Sigmoid colon (tissue), 6 donors: ENCODE measurements at regions not wholly inside any gene's neighbourhood (a gene's known extent, or its start where the extent isn't known, plus 50 kb on each side); places are given as distances from the start of the nearest gene placed in this dataset.

Experiments used
- DNase-seq: peaks from one replicate; pipeline ENCODE4 v3.0.0-alpha.2; 2019
- H3K27ac ChIP-seq, 4 donors: fragments of 200-600 bp; sonication (generic); one replicate each; pipeline ENCODE4 v1.5.1; 2016 to 2019; ENCODE audit warnings: mild to moderate bottlenecking in 1 of 4
- H3K27me3 ChIP-seq, 3 donors: fragments of 200-600 bp; sonication (generic); one replicate each; pipeline ENCODE4 v1.5.1; 2019; ENCODE audit warnings: mild to moderate bottlenecking in 1 of 3
- H3K36me3 ChIP-seq, 4 donors: fragments of 200-600 bp; sonication (generic); one replicate each; pipeline ENCODE4 v1.5.1; 2016 to 2019
- H3K4me1 ChIP-seq, 4 donors: fragments of 200-600 bp; sonication (generic); one replicate each; pipeline ENCODE4 v1.5.1; 2017 to 2019
- H3K4me3 ChIP-seq, 4 donors: fragments of 200-600 bp; sonication (generic); one replicate each; pipeline ENCODE4 v1.5.1; 2017 to 2019; ENCODE audit warnings: mild to moderate bottlenecking in 2 of 4, moderate library complexity in 1 of 4
- H3K9me3 ChIP-seq, 4 donors: fragments of 200-600 bp in 3 of 4; sonication (generic) in 3 of 4; one replicate each; pipeline versions ENCODE4 v1.5.1 to v1.6.1; 2013 to 2019
- CTCF ChIP-seq, 4 experiments: fragments of 450-650 bp in 3 of 4; fragments of 200-600 bp in 1 of 4; IDR thresholded peaks; one replicate each; pipeline ENCODE4 v1.5.1; 2016 to 2019; ENCODE audit warnings: antibody characterized with exemption in 4 of 4, mild to moderate bottlenecking in 3 of 4, moderate library complexity in 2 of 4
- EP300 ChIP-seq, 4 donors: sonication (generic); formaldehyde crosslinking; IDR thresholded peaks; one replicate each; pipeline ENCODE4 v1.6.1; 2017; ENCODE audit warnings: antibody characterized with exemption in 4 of 4
- POLR2A ChIP-seq, 2 donors: fragments of 450-650 bp; IDR thresholded peaks; one replicate each; pipeline ENCODE4 v1.6.1; 2016; ENCODE audit warnings: antibody characterized with exemption in 2 of 2, mild to moderate bottlenecking in 2 of 2, moderate library complexity in 2 of 2
- POLR2AphosphoS5 ChIP-seq, 4 donors: sonication (generic); formaldehyde crosslinking; IDR thresholded peaks; one replicate each; pipeline ENCODE4 v1.6.1; 2017; ENCODE audit warnings: antibody characterized with exemption in 4 of 4
- WGBS, 2 donors: extraction: QIAGEN DNeasy Blood & Tissue Kit; methylation state at CpG; one replicate each; pipeline ENCODE4 v1.1.7; 2013; 5-methylcytosine and 5-hydroxymethylcytosine counted together
- intact Hi-C: fragments of 100-400 bp; cut with DNase I; formaldehyde crosslinking; loops from one replicate; pipeline ENCODE4 v1.15.1; 2023
- donor health status: healthy with polysubstance abuse.
- donor health status: healthy.

- Histone ChIP-seq H3K36me3 (no peaks in the 10 kb centered on the region), H3K27ac (no peak overlapping the region), H3K4me3 (no peak overlapping the region), H3K9me3 (peaks cover 0 to 23% (median 0%) of the 10 kb centered on the region in 4 donors), H3K4me1 (no peaks in the 10 kb centered on the region), H3K27me3 (no peaks in the 10 kb centered on the region)
- WGBS, 2 donors = 66 to 72% methylated on average over 17 of the region's 17 CpGs
- intact Hi-C loops = no loop called here
- peak; percentile 66 for DNase-seq
- TF ChIP-seq EP300 (IDR thresholded peaks at IDR 0.05) (no peak), POLR2A (IDR thresholded peaks at IDR 0.05) (no peak), CTCF (IDR thresholded peaks at IDR 0.05) (no peak), POLR2AphosphoS5 (IDR thresholded peaks at IDR 0.05) (no peak)
Observed at GRCh38 chr15:20352241-20353200, 189.1 kb downstream of the GOLGA6L6 start.

- WGBS, 2 donors = 59 to 68% methylated on average over 9 of the region's 9 CpGs
- peak; percentile 67 for DNase-seq
- no peak overlapping the region for H3K27ac ChIP-seq
- TF ChIP-seq CTCF (IDR thresholded peaks at IDR 0.05) = no peak
- TF ChIP-seq EP300 (IDR thresholded peaks at IDR 0.05) = no peak
- no peak for TF ChIP-seq POLR2A (IDR thresholded peaks at IDR 0.05)
- no peak for TF ChIP-seq POLR2AphosphoS5 (IDR thresholded peaks at IDR 0.05)
- no peaks in the 10 kb centered on the region for H3K27me3 ChIP-seq
- H3K9me3 ChIP-seq = peaks cover 0 to 25% (median 4%) of the 10 kb centered on the region in 4 donors
- H3K4me1 ChIP-seq = no peaks in the 10 kb centered on the region
- no peak overlapping the region for H3K4me3 ChIP-seq
- intact Hi-C loops = no loop called here
- H3K36me3 ChIP-seq = no peaks in the 10 kb centered on the region
Observed at GRCh38 chr15:20351448-20351971, 190.1 kb downstream of the GOLGA6L6 start.

- H3K4me1 ChIP-seq = no peaks in the 10 kb centered on the region
- H3K27ac ChIP-seq = no peak overlapping the region
- intact Hi-C loops = no loop called here
- TF ChIP-seq POLR2AphosphoS5 (IDR thresholded peaks at IDR 0.05) (no peak), CTCF (IDR thresholded peaks at IDR 0.05) (no peak), EP300 (IDR thresholded peaks at IDR 0.05) (no peak), POLR2A (IDR thresholded peaks at IDR 0.05) (no peak)
- peak; percentile 66 for DNase-seq
- H3K9me3 ChIP-seq = peaks cover 0 to 30% (median 9%) of the 10 kb centered on the region in 4 donors
- no peaks in the 10 kb centered on the region for H3K36me3 ChIP-seq
- no peaks in the 10 kb centered on the region for H3K27me3 ChIP-seq
- WGBS, 2 donors = 67 to 78% methylated on average over 13 of the region's 13 CpGs
- H3K4me3 ChIP-seq = no peak overlapping the region
Observed at GRCh38 chr15:20349774-20350498, 191.7 kb downstream of the GOLGA6L6 start.

GRCh38 chr15:20348900-20349773 lies 192.5 kb downstream of the GOLGA6L6 start:
- intact Hi-C loops = no loop called here
- Histone ChIP-seq H3K4me3 (no peak overlapping the region), H3K9me3 (peaks cover 0 to 36% (median 9%) of the 10 kb centered on the region in 4 donors), H3K4me1 (no peaks in the 10 kb centered on the region), H3K36me3 (no peaks in the 10 kb centered on the region), H3K27ac (no peak overlapping the region), H3K27me3 (no peaks in the 10 kb centered on the region)
- WGBS, 2 donors = 84 to 86% methylated on average over 18 of the region's 18 CpGs
- no peak for TF ChIP-seq CTCF (IDR thresholded peaks at IDR 0.05)
- TF ChIP-seq EP300 (IDR thresholded peaks at IDR 0.05) = no peak
- no peak for TF ChIP-seq POLR2AphosphoS5 (IDR thresholded peaks at IDR 0.05)
- no peak for TF ChIP-seq POLR2A (IDR thresholded peaks at IDR 0.05)
- DNase-seq = peak; percentile 66
